ENCODE measurements at regions not wholly inside any gene's neighbourhood (a gene's known extent, or its start where the extent isn't known, plus 50 kb on each side); places are given as distances from the start of the nearest gene placed in this dataset.
A peak's percentile ranks its signal among the peaks of the same experiment; 100 is the strongest.

- FAIRE-seq, result no peak
- DNase-seq (ENCODE audit: insufficient read length, low spot score), result no peak
These were observed 203.0 kb downstream of the ATPSCKMT start for GRCh38 chr5:10046676-10047075.

GRCh38 chr5:10045376-10045775 lies 204.3 kb downstream of the ATPSCKMT start:
- FAIRE-seq (no peak), DNase-seq (ENCODE audit: insufficient read length, low spot score) (no peak)
- no peak for TF ChIP-seq CTCF (IDR thresholded peaks at IDR 0.05; ENCODE audit: insufficient read depth, missing control alignments)

More at GRCh38 chr5:10046676-10047075, 203.0 kb downstream of the ATPSCKMT start:
- no peak for TF ChIP-seq CTCF (IDR thresholded peaks at IDR 0.05; ENCODE audit: insufficient read depth, missing control alignments)

GRCh38 chr5:10036136-10036815 lies 213.4 kb downstream of the ATPSCKMT start:
- FAIRE-seq (no peak), DNase-seq (ENCODE audit: insufficient read length, low spot score) (no peak)
- no peak for TF ChIP-seq CTCF (IDR thresholded peaks at IDR 0.05; ENCODE audit: insufficient read depth, missing control alignments)

- no peak for FAIRE-seq
These were observed 215.7 kb downstream of the ATPSCKMT start for GRCh38 chr5:10034001-10034400.

GRCh38 chr5:10031817-10032216 lies 217.9 kb downstream of the ATPSCKMT start:
- DNase-seq (ENCODE audit: insufficient read length, low spot score) (no peak), FAIRE-seq (no peak)
- TF ChIP-seq CTCF (IDR thresholded peaks at IDR 0.05; ENCODE audit: insufficient read depth, missing control alignments), result no peak

More at GRCh38 chr5:10034001-10034400, 215.7 kb downstream of the ATPSCKMT start:
- no peak for TF ChIP-seq CTCF (IDR thresholded peaks at IDR 0.05; ENCODE audit: insufficient read depth, missing control alignments)
- DNase-seq (ENCODE audit: insufficient read length, low spot score), result no peak

- DNase-seq (ENCODE audit: insufficient read length, low spot score) (no peak), FAIRE-seq (no peak)
- TF ChIP-seq CTCF (IDR thresholded peaks at IDR 0.05; ENCODE audit: insufficient read depth, missing control alignments), result peak; percentile 17
These were observed 219.4 kb downstream of the ATPSCKMT start for GRCh38 chr5:10030219-10030831.

- TF ChIP-seq CTCF (IDR thresholded peaks at IDR 0.05; ENCODE audit: insufficient read depth, missing control alignments), result no peak
- FAIRE-seq, result no peak
- DNase-seq (ENCODE audit: insufficient read length, low spot score), result no peak
These were observed 226.2 kb downstream of the ATPSCKMT start for GRCh38 chr5:10023494-10023893.
